Gastrocnemius medialis (tissue), 4 donors: ENCODE measurements at regions not wholly inside any gene's neighbourhood (a gene's known extent, or its start where the extent isn't known, plus 50 kb on each side); places are given as distances from the start of the nearest gene placed in this dataset.

Experiments used
- CTCF ChIP-seq, 5 experiments: fragments of 450-650 bp in 3 of 5; fragments of 200-600 bp in 2 of 5; sonication (generic) in 2 of 5; IDR thresholded peaks in 4 of 5; conservative IDR thresholded peaks in 1 of 5; 1 replicate in 4 of 5; 2 replicates in 1 of 5; pipeline ENCODE4 v1.5.1; 2016 to 2019; ENCODE audit warnings: antibody characterized with exemption in 5 of 5, mild to moderate bottlenecking in 3 of 5, moderate library complexity in 3 of 5
- POLR2A ChIP-seq, 2 donors: fragments of 450-650 bp; IDR thresholded peaks; one replicate each; pipeline ENCODE4 v1.6.1; 2017; ENCODE audit warnings: antibody characterized with exemption in 2 of 2, mild to moderate bottlenecking in 2 of 2, moderate library complexity in 2 of 2

DNA sequence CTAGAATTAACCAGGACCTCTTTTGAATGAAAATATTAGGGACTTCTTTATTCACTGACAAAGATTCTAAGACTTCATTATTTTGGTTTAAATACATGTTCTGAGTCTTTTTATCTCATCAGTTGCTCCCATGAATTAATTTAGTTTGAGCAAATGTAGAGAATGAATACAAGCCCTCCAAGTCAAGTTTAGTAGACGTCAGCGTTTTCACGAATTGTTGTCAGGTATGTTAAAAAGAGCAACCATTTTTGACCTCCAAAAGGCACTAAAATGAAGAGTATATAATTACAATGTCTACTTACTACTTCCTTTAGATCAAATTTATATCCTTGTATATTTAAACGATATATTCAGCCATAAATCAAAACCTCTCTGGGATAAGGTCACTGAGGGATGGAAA lies 809.3 kb upstream of the CDH6 start:
- no peak for TF ChIP-seq CTCF (IDR thresholded peaks at IDR 0.05 in 4 of 5, conservative IDR thresholded peaks at IDR 0.05 in 1 of 5)
- no peak for TF ChIP-seq POLR2A (IDR thresholded peaks at IDR 0.05)
